Right forelimb (tissue), 1 donor: ENCODE measurements at regions not wholly inside any gene's neighbourhood (a gene's known extent, or its start where the extent isn't known, plus 50 kb on each side); places are given as distances from the start of the nearest gene placed in this dataset.

Experiments
- DNase-seq: peaks from one replicate; pipeline ENCODE4 v3.0.0-alpha.2; 2018

DNA sequence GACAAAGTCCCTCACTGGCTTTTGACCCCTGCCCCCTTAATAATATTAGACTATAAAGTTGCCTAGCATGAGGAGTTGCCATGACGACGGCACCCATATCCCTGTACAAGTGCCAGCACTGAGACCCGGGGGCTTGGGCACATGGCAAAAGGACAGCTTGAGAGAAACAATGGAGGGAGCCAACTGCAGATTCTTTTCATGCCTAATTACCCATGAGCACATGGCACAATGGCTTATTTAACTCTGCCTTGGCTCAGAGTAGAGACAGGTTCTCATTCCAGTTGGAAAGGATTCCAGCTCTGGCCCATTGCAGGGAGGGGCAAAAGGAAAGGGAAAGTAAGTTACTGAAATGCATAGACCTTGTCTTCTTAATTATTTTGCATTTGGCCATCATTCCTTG is 261.2 kb upstream of the UBASH3B start:
- no peak for DNase-seq

DNA sequence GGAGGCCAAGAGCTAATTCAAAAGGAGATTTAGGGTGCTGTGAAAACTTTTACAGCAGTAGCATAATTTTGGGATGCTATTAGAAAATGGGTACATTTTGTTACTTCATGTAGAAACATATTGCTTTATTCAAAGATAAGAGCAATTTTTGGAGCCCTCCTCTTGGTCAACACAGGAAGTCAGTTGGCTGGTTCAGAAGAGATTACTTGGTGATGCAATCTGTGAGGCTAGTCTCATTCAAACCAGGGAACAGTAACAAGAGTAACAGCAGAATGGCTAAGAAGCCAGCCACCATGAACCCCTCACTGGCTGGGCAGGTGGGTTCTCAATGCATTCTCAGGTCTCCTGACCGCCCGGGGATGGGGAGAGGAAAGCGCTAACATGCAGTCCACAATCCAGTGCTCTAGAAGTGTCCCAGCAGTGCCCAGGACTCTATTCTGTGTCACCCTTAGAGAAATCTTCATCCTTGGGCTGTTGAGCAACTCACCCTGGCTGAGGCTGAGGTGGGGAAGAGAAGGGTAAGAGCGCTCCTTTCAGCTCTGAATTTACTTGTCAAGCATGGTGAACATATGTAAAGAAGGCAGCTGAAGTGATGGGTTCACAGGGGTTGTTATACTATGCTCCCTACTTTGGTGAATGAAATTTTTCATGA is 262.2 kb upstream of the UBASH3B start:
- no peak for DNase-seq

GRCh38 chr11:122392508-122392907 is 263.0 kb upstream of the UBASH3B start:
- no peak for DNase-seq

DNA sequence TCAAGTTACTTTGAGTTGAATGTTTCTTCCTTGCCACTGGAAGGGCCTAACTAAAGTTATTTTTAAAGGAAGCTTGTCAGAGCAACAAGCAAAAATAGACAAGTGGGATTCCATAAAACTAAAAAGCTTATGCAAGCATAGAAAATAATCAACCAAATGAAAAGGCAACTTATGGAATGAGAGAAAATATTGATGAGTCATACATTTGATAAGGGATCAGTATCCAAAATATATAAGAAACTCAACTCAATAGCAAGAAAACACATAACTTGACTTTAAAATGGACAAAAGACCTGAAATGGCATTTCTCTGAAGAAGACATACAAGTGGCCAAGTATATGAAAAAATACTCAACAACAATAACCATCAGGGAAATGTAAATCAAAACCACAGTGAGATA is 264.5 kb upstream of the UBASH3B start:
- DNase-seq, result no peak

- no peak for DNase-seq
These were observed 267.2 kb upstream of the BLID start for GRCh38 chr11:122383186-122383585.

- no peak for DNase-seq
These were observed 259.8 kb upstream of the BLID start for GRCh38 chr11:122375687-122376399.

- DNase-seq, result no peak
These were observed 252.8 kb upstream of the BLID start for GRCh38 chr11:122368796-122369195.

DNA sequence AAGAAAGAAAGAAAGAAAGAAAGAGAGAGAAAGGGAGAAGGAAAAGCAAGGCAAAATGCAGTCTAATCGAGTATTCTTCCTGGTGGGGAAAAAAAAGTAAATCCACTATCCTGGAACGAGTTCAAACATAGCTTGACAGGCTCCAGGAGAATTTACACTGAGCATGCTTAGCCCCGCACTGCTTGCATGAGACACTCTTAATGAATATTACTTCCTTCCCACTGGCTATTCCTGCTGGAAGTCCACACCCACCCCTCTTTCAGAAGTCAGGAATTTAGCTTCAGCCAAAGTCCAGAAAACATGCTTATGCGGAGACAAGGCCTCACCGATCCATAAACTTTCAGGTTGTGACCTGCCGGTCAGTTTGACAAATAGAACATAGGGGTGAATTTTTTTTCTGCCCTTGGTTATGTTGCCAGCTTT is 251.8 kb upstream of the BLID start:
- DNase-seq, result peak; percentile 53

- DNase-seq, result peak; percentile 58
These were observed 249.8 kb upstream of the BLID start for GRCh38 chr11:122365610-122366360.

GRCh38 chr11:122363296-122363695 is 247.3 kb upstream of the BLID start:
- DNase-seq, result no peak

DNA sequence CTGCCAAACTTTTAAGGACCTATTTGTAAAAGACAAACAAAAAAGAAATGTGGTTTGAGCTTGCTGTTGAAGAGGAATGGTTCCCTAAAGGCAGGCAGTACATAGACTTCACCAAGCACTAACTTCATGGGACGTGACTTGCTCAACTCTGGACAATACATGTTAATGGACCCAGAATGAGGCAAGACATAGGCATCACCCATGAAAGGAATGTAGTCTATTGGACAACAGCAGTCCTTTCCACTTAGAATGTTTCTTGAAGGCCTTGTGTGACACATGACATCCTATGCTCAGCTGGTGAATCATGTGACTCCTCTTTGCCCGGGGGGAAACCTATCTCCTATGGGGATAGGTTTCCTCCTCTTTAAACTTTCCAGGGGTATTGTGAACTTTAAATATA is 246.4 kb upstream of the BLID start:
- DNase-seq, result no peak

DNA sequence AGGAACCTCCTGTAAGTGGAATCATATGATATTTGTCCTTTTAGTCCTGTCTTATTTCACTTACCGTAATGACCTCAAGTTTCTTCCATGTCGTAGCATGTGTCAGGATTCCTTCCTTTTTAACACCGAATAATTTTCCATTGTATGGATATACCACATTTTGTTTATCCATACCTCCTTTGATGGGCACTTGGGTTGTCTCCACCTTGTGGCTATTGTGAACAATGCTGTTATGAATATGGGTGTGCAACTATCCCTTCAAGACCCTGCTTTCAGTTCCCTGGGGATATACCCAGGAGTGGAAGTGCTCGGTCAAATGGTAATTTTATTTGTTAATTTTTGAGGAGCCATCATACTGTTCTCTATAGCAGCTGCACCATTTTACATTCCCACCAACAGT is 244.9 kb upstream of the BLID start:
- DNase-seq, result no peak

- DNase-seq, result no peak
These were observed 243.1 kb upstream of the BLID start for GRCh38 chr11:122359081-122359571.

GRCh38 chr11:122358292-122358691 is 242.3 kb upstream of the BLID start:
- DNase-seq, result no peak

DNA sequence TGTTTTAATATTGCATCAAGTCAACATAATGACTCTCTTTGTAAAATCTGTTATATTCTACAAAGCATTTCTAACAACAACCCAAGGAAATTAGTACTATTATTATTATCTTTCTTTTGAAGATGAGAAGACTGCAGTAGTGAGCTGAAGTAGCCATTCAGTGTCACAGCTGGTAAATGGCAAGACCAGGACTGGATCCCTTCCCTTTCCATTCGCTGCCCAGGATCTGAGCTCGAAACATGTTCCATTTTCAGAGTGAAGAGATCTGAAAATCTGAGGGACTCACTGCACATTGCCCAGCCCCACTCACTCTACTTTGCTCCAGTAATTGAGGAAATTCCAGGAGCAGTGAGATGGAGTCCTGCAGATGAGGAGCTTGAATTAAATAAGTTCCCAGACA is 240.0 kb upstream of the BLID start:
- DNase-seq, result no peak

GRCh38 chr11:122354025-122354697 is 238.1 kb upstream of the BLID start:
- DNase-seq, result no peak

- no peak for DNase-seq
These were observed 237.5 kb upstream of the BLID start for GRCh38 chr11:122353561-122353960.

- DNase-seq, result no peak
These were observed 232.8 kb upstream of the BLID start for GRCh38 chr11:122348659-122349409.

GRCh38 chr11:122346006-122346405 is 230.0 kb upstream of the BLID start:
- no peak for DNase-seq

DNA sequence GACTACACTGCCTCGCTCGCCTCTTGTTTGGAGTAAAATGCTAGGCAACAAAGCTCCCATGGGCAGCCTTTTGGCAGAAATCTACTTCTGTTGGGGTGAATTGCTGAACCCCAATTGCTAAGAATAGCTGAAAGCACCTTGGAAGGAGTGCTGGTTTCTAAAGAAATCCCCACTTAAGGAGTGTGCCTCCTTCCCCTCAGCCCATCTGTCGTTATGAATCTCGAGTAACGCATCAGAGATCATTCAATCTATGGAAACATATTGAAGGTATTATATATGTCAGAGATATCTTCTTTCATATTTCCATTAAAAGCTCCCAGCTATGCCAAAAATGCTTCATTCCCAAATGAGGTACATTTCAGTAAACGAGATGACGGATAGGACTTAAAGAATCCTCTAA is 229.6 kb upstream of the BLID start:
- DNase-seq, result peak; percentile 65

GRCh38 chr11:122344215-122344614 is 228.2 kb upstream of the BLID start:
- DNase-seq, result no peak

DNA sequence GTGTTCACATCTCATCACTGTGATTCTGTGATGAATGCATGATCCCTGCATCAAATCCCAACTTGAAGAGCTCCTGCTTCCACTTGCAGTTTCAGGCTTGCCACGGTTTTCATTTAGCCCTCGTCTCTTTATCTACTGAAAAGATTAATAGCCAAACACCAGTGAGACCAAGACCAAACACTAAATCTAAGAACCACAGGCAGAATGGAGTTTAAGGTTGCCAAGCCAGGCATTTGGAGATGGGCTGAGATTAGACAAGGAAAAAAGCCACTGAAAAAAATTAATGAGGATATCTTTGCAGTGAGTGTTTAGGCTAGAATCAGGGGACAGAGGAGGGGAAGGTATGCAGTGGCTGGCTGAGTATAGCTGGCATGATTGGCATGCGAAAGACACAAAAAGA is 227.2 kb upstream of the BLID start:
- DNase-seq, result no peak
